Thyroid gland (tissue), 4 donors: ENCODE measurements at regions not wholly inside any gene's neighbourhood (a gene's known extent, or its start where the extent isn't known, plus 50 kb on each side); places are given as distances from the start of the nearest gene placed in this dataset.

Source experiments
- CTCF ChIP-seq, 6 experiments: fragments of 200-600 bp in 3 of 6; fragments of 450-650 bp in 3 of 6; sonication (generic) in 3 of 6; IDR thresholded peaks; one replicate each; pipeline ENCODE4 v1.5.1; 2016 to 2019; ENCODE audit warnings: antibody characterized with exemption in 6 of 6, mild to moderate bottlenecking in 2 of 6, inconsistent platforms in 1 of 6, moderate library complexity in 1 of 6
- POLR2A ChIP-seq, 2 donors: fragments of 450-650 bp; IDR thresholded peaks; one replicate each; pipeline ENCODE4 v1.6.1; 2017; ENCODE audit warnings: antibody characterized with exemption in 2 of 2, mild to moderate bottlenecking in 2 of 2, moderate library complexity in 1 of 2

DNA sequence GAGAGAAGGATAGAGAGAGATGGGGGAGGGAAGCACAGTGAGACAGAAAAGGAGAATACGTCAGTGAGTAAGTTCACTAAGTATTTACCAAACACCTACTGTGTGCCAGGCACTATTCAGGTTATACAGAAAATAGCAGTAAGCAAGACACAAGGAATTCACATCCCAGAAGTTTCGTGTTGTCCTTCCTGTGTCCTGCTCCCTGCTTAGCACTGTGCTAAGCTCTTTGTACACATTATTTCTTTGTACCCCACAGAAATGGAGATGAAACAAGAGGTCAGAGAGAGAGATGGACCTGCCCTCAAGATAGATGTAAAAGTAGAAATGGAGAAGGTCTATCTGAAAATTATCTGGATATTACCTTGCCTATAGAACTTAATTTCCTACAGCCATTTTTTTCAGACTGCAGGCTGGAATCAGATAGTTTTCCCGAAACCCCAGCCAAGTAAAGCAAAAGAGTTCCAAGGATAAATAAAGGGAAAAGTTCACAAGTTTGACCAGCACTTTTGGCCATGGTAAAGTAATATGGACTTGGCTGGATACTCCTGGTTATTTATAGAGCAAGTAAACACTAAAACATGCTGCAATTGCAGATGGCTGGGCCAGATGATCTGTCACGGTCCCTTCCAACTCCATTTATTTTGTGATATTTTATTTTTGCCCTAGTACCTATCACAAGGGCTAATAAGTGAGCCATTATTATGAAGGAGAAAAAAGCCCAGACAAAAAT, 353.7 kb upstream of the SLC7A11 start:
- TF ChIP-seq CTCF (IDR thresholded peaks at IDR 0.05) (no peak), POLR2A (IDR thresholded peaks at IDR 0.05) (no peak)
